H1 (cell line): ENCODE measurements at regions not wholly inside any gene's neighbourhood (a gene's known extent, or its start where the extent isn't known, plus 50 kb on each side); places are given as distances from the start of the nearest gene placed in this dataset.

Experiments
- SP4 ChIP-seq: IDR thresholded peaks from 2 replicates; pipeline ENCODE4 v1.6.1; 2012; ENCODE audit warnings: low read length, inconsistent platforms
- TF ChIP-seq, protein P1 (sequence below), 3 experiments: IDR thresholded peaks; 1 replicate in 2 of 3; 2 replicates in 1 of 3; pipeline versions ENCODE4 v1.5.1 to v1.6.1; 2011; ENCODE audit warnings: low read length in 3 of 3, mild to moderate bottlenecking in 3 of 3, inconsistent platforms in 2 of 3, low read depth in 1 of 3, moderate library complexity in 1 of 3; ENCODE audit not compliant: insufficient read depth in 1 of 3; ENCODE audit errors: control extremely low read depth in 1 of 3

DNA sequence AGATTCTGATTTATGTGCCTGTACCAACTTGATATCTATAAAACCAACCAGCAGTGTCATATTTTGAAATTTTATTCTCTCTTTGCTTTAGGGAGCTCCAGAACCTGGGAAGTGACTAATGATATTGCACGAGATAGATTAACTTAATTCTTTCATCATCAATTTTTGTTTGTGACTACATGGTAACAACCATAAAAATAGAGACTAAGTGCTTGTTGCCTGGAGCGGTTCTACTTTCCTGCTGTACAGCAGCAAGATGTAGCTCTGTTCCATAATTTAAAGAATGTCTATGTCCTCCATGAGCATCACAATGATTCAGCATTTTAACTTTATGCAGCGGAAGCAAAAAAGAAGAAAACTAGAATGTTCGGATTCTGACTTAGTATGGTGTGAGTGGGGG, 275.6 kb downstream of the KLF5 start (continued):
- TF ChIP-seq, protein P1, sequence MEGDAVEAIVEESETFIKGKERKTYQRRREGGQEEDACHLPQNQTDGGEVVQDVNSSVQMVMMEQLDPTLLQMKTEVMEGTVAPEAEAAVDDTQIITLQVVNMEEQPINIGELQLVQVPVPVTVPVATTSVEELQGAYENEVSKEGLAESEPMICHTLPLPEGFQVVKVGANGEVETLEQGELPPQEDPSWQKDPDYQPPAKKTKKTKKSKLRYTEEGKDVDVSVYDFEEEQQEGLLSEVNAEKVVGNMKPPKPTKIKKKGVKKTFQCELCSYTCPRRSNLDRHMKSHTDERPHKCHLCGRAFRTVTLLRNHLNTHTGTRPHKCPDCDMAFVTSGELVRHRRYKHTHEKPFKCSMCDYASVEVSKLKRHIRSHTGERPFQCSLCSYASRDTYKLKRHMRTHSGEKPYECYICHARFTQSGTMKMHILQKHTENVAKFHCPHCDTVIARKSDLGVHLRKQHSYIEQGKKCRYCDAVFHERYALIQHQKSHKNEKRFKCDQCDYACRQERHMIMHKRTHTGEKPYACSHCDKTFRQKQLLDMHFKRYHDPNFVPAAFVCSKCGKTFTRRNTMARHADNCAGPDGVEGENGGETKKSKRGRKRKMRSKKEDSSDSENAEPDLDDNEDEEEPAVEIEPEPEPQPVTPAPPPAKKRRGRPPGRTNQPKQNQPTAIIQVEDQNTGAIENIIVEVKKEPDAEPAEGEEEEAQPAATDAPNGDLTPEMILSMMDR (IDR thresholded peaks at IDR 0.05; ENCODE audit: control extremely low read depth in 1 of 3, insufficient read depth in 1 of 3, low read depth in 1 of 3, low read length in 3 of 3) = no peak
- TF ChIP-seq SP4 = no peak
